GM23338 (cell line): ENCODE measurements at regions not wholly inside any gene's neighbourhood (a gene's known extent, or its start where the extent isn't known, plus 50 kb on each side); places are given as distances from the start of the nearest gene placed in this dataset.

Experiments
- ATAC-seq: fragments of 200-7000 bp; cut with Tn5 transposase; 3 replicates; pipeline ENCODE4 v1.9.1; 2020
- DNase-seq: peaks from one replicate; pipeline ENCODE4 v3.0.0-alpha.2; 2015; ENCODE audit warnings: low spot score
- H2AFZ ChIP-seq: fragments of 200-600 bp; sonication (generic); 2 replicates; pipeline ENCODE4 v1.8.0; 2016; ENCODE audit warnings: antibody characterized with exemption, mild to moderate bottlenecking, moderate library complexity
- H3F3A ChIP-seq: fragments of 200-600 bp; sonication (generic); replicated peaks from 2 replicates; pipeline ENCODE4 v1.8.0; 2017; ENCODE audit warnings: antibody characterized with exemption, mixed run types, low read depth
- H3K27ac ChIP-seq: fragments of 200-600 bp; sonication (generic); 2 replicates; pipeline ENCODE4 v1.6.1; 2016; ENCODE audit warnings: low read depth
- H3K27me3 ChIP-seq: fragments of 200-600 bp; sonication (generic); 2 replicates; pipeline ENCODE4 v1.8.0; 2016; ENCODE audit warnings: mild to moderate bottlenecking, mixed run types, moderate library complexity; ENCODE audit not compliant: insufficient read depth
- H3K36me3 ChIP-seq: fragments of 200-600 bp; sonication (generic); 2 replicates; pipeline ENCODE4 v1.8.0; 2016; ENCODE audit warnings: mild to moderate bottlenecking; ENCODE audit not compliant: insufficient read depth
- H3K4me1 ChIP-seq: fragments of 200-600 bp; sonication (generic); 2 replicates; pipeline ENCODE4 v1.8.0; 2016; ENCODE audit warnings: mild to moderate bottlenecking, moderate library complexity; ENCODE audit not compliant: insufficient read depth
- H3K4me2 ChIP-seq: fragments of 200-600 bp; sonication (generic); 2 replicates; pipeline ENCODE4 v1.7.1; 2017; ENCODE audit warnings: mixed run types
- H3K4me3 ChIP-seq: fragments of 200-600 bp; sonication (generic); 2 replicates; pipeline ENCODE4 v1.6.1; 2016; ENCODE audit warnings: mixed run types
- H3K79me2 ChIP-seq: fragments of 200-600 bp; sonication (generic); replicated peaks from 2 replicates; pipeline ENCODE4 v1.8.0; 2017; ENCODE audit warnings: mild to moderate bottlenecking; ENCODE audit not compliant: insufficient read depth
- H3K9me2 ChIP-seq: fragments of 200-600 bp; sonication (generic); 2 replicates; pipeline ENCODE4 v1.8.0; 2017; ENCODE audit not compliant: insufficient read depth
- H4K20me1 ChIP-seq: fragments of 200-600 bp; sonication (generic); replicated peaks from 2 replicates; pipeline ENCODE4 v1.8.0; 2017; ENCODE audit warnings: mild to moderate bottlenecking; ENCODE audit not compliant: insufficient read depth
- H3K27ac Mint-ChIP-seq: 2 replicates; pipeline ENCODE4 v1.8.0; 2020; ENCODE audit warnings: inconsistent platforms, mild to moderate bottlenecking, moderate library complexity, mixed read lengths
- H3K27me3 Mint-ChIP-seq: 3 replicates; pipeline ENCODE4 v1.8.0; 2022; ENCODE audit warnings: low read depth, mild to moderate bottlenecking, moderate library complexity, mixed read lengths, inconsistent platforms; ENCODE audit not compliant: insufficient read depth, poor library complexity
- H3K36me3 Mint-ChIP-seq: 3 replicates; pipeline ENCODE4 v1.8.0; 2021; ENCODE audit warnings: low read depth, mild to moderate bottlenecking, inconsistent platforms, moderate library complexity, mixed read lengths
- H3K4me1 Mint-ChIP-seq: 3 replicates; pipeline ENCODE4 v1.8.0; 2020; ENCODE audit warnings: mild to moderate bottlenecking, inconsistent platforms, mixed read lengths
- H3K4me3 Mint-ChIP-seq: 3 replicates; pipeline ENCODE4 v1.8.0; 2021; ENCODE audit warnings: moderate library complexity, mild to moderate bottlenecking, inconsistent platforms, mixed read lengths
- H3K9me3 Mint-ChIP-seq: 3 replicates; pipeline ENCODE4 v1.8.0; 2020; ENCODE audit warnings: moderate library complexity, mild to moderate bottlenecking, inconsistent platforms, mixed read lengths
- CREB1 ChIP-seq: fragments of 250-450 bp; sonication (Bioruptor Pico); IDR thresholded peaks from 2 replicates; pipeline ENCODE4 v1.5.0; 2020; ENCODE audit warnings: low read depth, mild to moderate bottlenecking, moderate library complexity
- EZH2 ChIP-seq: fragments of 200-600 bp; sonication (generic); IDR thresholded peaks from one replicate; pipeline ENCODE4 v1.8.0; 2017; ENCODE audit warnings: antibody characterized with exemption, mild to moderate bottlenecking, low read depth; ENCODE audit not compliant: unreplicated experiment
- EZH2phosphoT487 ChIP-seq: fragments of 200-600 bp; sonication (generic); IDR thresholded peaks from one replicate; pipeline ENCODE4 v1.8.1; 2018; ENCODE audit warnings: antibody characterized with exemption; ENCODE audit not compliant: unreplicated experiment
- JUNB ChIP-seq: IDR thresholded peaks from one replicate; pipeline ENCODE4 v1.6.1; 2016; ENCODE audit warnings: antibody characterized with exemption; ENCODE audit not compliant: unreplicated experiment
- NANOG ChIP-seq: IDR thresholded peaks from 2 replicates; pipeline ENCODE4 v1.6.1; 2016; ENCODE audit warnings: antibody characterized with exemption, borderline replicate concordance
- POLR2AphosphoS5 ChIP-seq: IDR thresholded peaks from 2 replicates; pipeline ENCODE4 v1.6.1; 2016; ENCODE audit warnings: antibody characterized with exemption, low read depth
- ZNF114 ChIP-seq: fragments of 250-450 bp; sonication (Bioruptor Pico); IDR thresholded peaks from 2 replicates; pipeline ENCODE4 v1.5.0; 2020; ENCODE audit warnings: mild to moderate bottlenecking, moderate library complexity
- ZNF331 ChIP-seq: fragments of 250-450 bp; sonication (Bioruptor Pico); IDR thresholded peaks from 2 replicates; pipeline ENCODE4 v1.5.0; 2020; ENCODE audit warnings: low read depth, mild to moderate bottlenecking, moderate library complexity
- TF ChIP-seq, protein P1 (sequence below): IDR thresholded peaks from 2 replicates; pipeline ENCODE4 v1.6.1; 2016; ENCODE audit warnings: antibody characterized with exemption
- TF ChIP-seq, protein P2 (sequence below): fragments of 250-450 bp; sonication (Bioruptor Pico); IDR thresholded peaks from 2 replicates; pipeline ENCODE4 v1.5.0; 2020; ENCODE audit warnings: mild to moderate bottlenecking, moderate library complexity
- TF ChIP-seq, protein P3 (sequence below): IDR thresholded peaks from one replicate; pipeline ENCODE4 v1.6.1; 2018; ENCODE audit warnings: antibody characterized with exemption; ENCODE audit not compliant: unreplicated experiment

DNA sequence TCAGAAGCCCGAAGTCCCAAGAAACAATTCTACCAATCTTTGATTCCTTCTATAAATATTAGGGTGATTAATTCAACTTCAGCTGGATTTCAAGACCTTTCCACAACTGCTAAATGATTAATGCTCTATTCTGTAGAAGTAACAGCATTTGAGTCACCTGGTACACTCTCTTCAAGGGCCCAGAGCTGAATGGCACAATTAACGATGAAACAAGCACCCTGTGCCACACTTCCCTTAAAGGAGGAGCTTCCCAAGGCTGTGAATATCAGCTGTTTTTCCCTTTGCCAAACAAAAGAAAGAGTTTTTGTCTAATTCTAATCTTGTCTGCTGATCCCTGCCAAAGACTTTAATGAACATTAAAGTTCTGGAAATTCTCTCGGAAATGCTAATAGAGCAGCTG, 56.0 kb downstream of the BOD1L2 start:
- TF ChIP-seq ZNF114 (CRISPR knock-in tag) (no peak), EZH2 (no peak), NANOG (no peak), ZNF331 (CRISPR knock-in tag) (no peak), CREB1 (CRISPR knock-in tag) (no peak), EZH2phosphoT487 (no peak), JUNB (no peak), POLR2AphosphoS5 (no peak)
- TF ChIP-seq, protein P1, sequence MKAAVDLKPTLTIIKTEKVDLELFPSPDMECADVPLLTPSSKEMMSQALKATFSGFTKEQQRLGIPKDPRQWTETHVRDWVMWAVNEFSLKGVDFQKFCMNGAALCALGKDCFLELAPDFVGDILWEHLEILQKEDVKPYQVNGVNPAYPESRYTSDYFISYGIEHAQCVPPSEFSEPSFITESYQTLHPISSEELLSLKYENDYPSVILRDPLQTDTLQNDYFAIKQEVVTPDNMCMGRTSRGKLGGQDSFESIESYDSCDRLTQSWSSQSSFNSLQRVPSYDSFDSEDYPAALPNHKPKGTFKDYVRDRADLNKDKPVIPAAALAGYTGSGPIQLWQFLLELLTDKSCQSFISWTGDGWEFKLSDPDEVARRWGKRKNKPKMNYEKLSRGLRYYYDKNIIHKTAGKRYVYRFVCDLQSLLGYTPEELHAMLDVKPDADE = no peak
- TF ChIP-seq, protein P2, sequence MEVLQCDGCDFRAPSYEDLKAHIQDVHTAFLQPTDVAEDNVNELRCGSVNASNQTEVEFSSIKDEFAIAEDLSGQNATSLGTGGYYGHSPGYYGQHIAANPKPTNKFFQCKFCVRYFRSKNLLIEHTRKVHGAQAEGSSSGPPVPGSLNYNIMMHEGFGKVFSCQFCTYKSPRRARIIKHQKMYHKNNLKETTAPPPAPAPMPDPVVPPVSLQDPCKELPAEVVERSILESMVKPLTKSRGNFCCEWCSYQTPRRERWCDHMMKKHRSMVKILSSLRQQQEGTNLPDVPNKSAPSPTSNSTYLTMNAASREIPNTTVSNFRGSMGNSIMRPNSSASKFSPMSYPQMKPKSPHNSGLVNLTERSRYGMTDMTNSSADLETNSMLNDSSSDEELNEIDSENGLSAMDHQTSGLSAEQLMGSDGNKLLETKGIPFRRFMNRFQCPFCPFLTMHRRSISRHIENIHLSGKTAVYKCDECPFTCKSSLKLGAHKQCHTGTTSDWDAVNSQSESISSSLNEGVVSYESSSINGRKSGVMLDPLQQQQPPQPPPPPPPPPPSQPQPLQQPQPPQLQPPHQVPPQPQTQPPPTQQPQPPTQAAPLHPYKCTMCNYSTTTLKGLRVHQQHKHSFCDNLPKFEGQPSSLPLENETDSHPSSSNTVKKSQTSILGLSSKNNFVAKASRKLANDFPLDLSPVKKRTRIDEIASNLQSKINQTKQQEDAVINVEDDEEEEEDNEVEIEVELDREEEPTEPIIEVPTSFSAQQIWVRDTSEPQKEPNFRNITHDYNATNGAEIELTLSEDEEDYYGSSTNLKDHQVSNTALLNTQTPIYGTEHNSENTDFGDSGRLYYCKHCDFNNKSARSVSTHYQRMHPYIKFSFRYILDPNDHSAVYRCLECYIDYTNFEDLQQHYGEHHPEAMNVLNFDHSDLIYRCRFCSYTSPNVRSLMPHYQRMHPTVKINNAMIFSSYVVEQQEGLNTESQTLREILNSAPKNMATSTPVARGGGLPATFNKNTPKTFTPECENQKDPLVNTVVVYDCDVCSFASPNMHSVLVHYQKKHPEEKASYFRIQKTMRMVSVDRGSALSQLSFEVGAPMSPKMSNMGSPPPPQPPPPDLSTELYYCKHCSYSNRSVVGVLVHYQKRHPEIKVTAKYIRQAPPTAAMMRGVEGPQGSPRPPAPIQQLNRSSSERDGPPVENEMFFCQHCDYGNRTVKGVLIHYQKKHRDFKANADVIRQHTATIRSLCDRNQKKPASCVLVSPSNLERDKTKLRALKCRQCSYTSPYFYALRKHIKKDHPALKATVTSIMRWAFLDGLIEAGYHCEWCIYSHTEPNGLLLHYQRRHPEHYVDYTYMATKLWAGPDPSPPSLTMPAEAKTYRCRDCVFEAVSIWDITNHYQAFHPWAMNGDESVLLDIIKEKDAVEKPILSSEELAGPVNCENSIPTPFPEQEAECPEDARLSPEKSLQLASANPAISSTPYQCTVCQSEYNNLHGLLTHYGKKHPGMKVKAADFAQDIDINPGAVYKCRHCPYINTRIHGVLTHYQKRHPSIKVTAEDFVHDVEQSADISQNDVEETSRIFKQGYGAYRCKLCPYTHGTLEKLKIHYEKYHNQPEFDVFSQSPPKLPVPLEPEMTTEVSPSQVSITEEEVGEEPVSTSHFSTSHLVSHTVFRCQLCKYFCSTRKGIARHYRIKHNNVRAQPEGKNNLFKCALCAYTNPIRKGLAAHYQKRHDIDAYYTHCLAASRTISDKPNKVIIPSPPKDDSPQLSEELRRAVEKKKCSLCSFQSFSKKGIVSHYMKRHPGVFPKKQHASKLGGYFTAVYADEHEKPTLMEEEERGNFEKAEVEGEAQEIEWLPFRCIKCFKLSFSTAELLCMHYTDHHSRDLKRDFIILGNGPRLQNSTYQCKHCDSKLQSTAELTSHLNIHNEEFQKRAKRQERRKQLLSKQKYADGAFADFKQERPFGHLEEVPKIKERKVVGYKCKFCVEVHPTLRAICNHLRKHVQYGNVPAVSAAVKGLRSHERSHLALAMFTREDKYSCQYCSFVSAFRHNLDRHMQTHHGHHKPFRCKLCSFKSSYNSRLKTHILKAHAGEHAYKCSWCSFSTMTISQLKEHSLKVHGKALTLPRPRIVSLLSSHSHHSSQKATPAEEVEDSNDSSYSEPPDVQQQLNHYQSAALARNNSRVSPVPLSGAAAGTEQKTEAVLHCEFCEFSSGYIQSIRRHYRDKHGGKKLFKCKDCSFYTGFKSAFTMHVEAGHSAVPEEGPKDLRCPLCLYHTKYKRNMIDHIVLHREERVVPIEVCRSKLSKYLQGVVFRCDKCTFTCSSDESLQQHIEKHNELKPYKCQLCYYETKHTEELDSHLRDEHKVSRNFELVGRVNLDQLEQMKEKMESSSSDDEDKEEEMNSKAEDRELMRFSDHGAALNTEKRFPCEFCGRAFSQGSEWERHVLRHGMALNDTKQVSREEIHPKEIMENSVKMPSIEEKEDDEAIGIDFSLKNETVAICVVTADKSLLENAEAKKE (CRISPR knock-in tag) = no peak
- TF ChIP-seq, protein P3, sequence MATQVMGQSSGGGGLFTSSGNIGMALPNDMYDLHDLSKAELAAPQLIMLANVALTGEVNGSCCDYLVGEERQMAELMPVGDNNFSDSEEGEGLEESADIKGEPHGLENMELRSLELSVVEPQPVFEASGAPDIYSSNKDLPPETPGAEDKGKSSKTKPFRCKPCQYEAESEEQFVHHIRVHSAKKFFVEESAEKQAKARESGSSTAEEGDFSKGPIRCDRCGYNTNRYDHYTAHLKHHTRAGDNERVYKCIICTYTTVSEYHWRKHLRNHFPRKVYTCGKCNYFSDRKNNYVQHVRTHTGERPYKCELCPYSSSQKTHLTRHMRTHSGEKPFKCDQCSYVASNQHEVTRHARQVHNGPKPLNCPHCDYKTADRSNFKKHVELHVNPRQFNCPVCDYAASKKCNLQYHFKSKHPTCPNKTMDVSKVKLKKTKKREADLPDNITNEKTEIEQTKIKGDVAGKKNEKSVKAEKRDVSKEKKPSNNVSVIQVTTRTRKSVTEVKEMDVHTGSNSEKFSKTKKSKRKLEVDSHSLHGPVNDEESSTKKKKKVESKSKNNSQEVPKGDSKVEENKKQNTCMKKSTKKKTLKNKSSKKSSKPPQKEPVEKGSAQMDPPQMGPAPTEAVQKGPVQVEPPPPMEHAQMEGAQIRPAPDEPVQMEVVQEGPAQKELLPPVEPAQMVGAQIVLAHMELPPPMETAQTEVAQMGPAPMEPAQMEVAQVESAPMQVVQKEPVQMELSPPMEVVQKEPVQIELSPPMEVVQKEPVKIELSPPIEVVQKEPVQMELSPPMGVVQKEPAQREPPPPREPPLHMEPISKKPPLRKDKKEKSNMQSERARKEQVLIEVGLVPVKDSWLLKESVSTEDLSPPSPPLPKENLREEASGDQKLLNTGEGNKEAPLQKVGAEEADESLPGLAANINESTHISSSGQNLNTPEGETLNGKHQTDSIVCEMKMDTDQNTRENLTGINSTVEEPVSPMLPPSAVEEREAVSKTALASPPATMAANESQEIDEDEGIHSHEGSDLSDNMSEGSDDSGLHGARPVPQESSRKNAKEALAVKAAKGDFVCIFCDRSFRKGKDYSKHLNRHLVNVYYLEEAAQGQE = no peak
- peaks cover 4% of the 10 kb centered on the region; the same call in 1 of the 3 replicates for H3K9me3 Mint-ChIP-seq

More for the DNA sequence above, 56.0 kb downstream of the BOD1L2 start:
- no peak overlapping the region for H3K4me3 ChIP-seq
- Mint-ChIP-seq H3K4me3 (no peak overlapping the region), H3K27ac (no peak overlapping the region), H3K4me1 (peaks cover 17% of the 10 kb centered on the region), H3K27me3 (peaks cover 5% of the 10 kb centered on the region), H3K36me3 (no peaks in the 10 kb centered on the region; the same call in 2 of the 3 replicates)
- H3K36me3 ChIP-seq = no peaks in the 10 kb centered on the region
- no peak for DNase-seq
- H3K27ac ChIP-seq = no peak overlapping the region
- no peaks in the 10 kb centered on the region for H3F3A ChIP-seq
- peaks cover 18% of the 10 kb centered on the region for H3K4me1 ChIP-seq
- no peak overlapping the region for H3K4me2 ChIP-seq
- no peaks in the 10 kb centered on the region for H3K79me2 ChIP-seq
- peak overlapping the region; percentile 53; the same call in 1 of the 2 replicates for H2AFZ ChIP-seq
- H4K20me1 ChIP-seq = no peaks in the 10 kb centered on the region
- H3K27me3 ChIP-seq = no peaks in the 10 kb centered on the region
- no peak for ATAC-seq
- no peaks in the 10 kb centered on the region for H3K9me2 ChIP-seq
